ENCODE measurements at regions not wholly inside any gene's neighbourhood (a gene's known extent, or its start where the extent isn't known, plus 50 kb on each side); places are given as distances from the start of the nearest gene placed in this dataset.

GRCh38 chr4:30838331-30838730 lies 118.2 kb downstream of the PCDH7 start:
- POLR2A ChIA-PET: no interaction called here
- no peak overlapping the region for H3K4me3 ChIP-seq (ENCODE audit: low read depth, low read length)
- no peak for DNase-seq (ENCODE audit: low read depth, low spot score)
- TF ChIP-seq CTCF (IDR thresholded peaks at IDR 0.05; ENCODE audit: insufficient read depth, low read length, missing control alignments): no peak
- CTCF ChIA-PET: no interaction called here

GRCh38 chr4:30839583-30840520 lies 119.7 kb downstream of the PCDH7 start:
- no peak for DNase-seq (ENCODE audit: low read depth, low spot score)
- TF ChIP-seq CTCF (IDR thresholded peaks at IDR 0.05; ENCODE audit: insufficient read depth, low read length, missing control alignments): no peak
- ChIA-PET CTCF (no interaction called here), POLR2A (no interaction called here)
- no peak overlapping the region for H3K4me3 ChIP-seq (ENCODE audit: low read depth, low read length)

GRCh38 chr4:30840571-30840970 lies 120.4 kb downstream of the PCDH7 start:
- no peak for TF ChIP-seq CTCF (IDR thresholded peaks at IDR 0.05; ENCODE audit: insufficient read depth, low read length, missing control alignments)
- ChIA-PET CTCF (no interaction called here), POLR2A (no interaction called here)
- DNase-seq (ENCODE audit: low read depth, low spot score): no peak
- no peak overlapping the region for H3K4me3 ChIP-seq (ENCODE audit: low read depth, low read length)

- TF ChIP-seq CTCF (IDR thresholded peaks at IDR 0.05; ENCODE audit: insufficient read depth, low read length, missing control alignments): no peak
- POLR2A ChIA-PET: no interaction called here
- no peak overlapping the region for H3K4me3 ChIP-seq (ENCODE audit: low read depth, low read length)
- CTCF ChIA-PET: no interaction called here
- DNase-seq (ENCODE audit: low read depth, low spot score): no peak
Observed at GRCh38 chr4:30842142-30842541, 122.0 kb downstream of the PCDH7 start.

- TF ChIP-seq CTCF (IDR thresholded peaks at IDR 0.05; ENCODE audit: insufficient read depth, low read length, missing control alignments): no peak
- no peak for DNase-seq (ENCODE audit: low read depth, low spot score)
- no peak overlapping the region for H3K4me3 ChIP-seq (ENCODE audit: low read depth, low read length)
- ChIA-PET POLR2A (no interaction called here), CTCF (no interaction called here)
Observed at GRCh38 chr4:30842689-30843088, 122.5 kb downstream of the PCDH7 start.

- no peak for TF ChIP-seq CTCF (IDR thresholded peaks at IDR 0.05; ENCODE audit: insufficient read depth, low read length, missing control alignments)
- DNase-seq (ENCODE audit: low read depth, low spot score): no peak
- CTCF ChIA-PET: no interaction called here
- no peak overlapping the region for H3K4me3 ChIP-seq (ENCODE audit: low read depth, low read length)
- POLR2A ChIA-PET: no interaction called here
Observed at GRCh38 chr4:30844861-30845582, 124.9 kb downstream of the PCDH7 start.
